ENCODE measurements at regions not wholly inside any gene's neighbourhood (a gene's known extent, or its start where the extent isn't known, plus 50 kb on each side); places are given as distances from the start of the nearest gene placed in this dataset.
A peak's percentile ranks its signal among the peaks of the same experiment; 100 is the strongest.

GRCh38 chr4:89483833-89484232, 176.2 kb upstream of the GPRIN3 start:
- intact Hi-C loops (cut with DNase I; ENCODE audit: low total_unique reads): no loop called here
- Histone ChIP-seq H3K9me3 (peaks cover 0 to 13% (median 3%) of the 10 kb centered on the region in 8 donors), H3K27me3 (replicated peaks in 1 of 7) (no peaks in the 10 kb centered on the region), H3K27ac (no peak overlapping the region), H3K4me3 (no peak overlapping the region), H3K36me3 (no peaks in the 10 kb centered on the region), H3K4me1 (peaks cover 0 to 20% (median 0%) of the 10 kb centered on the region in 6 donors)
- 74 to 85% (median 83%) methylated on average over 2 of the region's 2 CpGs for WGBS, 5 donors
- no peak for TF ChIP-seq POLR2AphosphoS5 (IDR thresholded peaks at IDR 0.05)
- TF ChIP-seq CTCF (IDR thresholded peaks at IDR 0.05 in 8 of 11, conservative IDR thresholded peaks at IDR 0.05 in 3 of 11): no peak
- TF ChIP-seq POLR2A (IDR thresholded peaks at IDR 0.05): no peak
- no peak for DNase-seq

- intact Hi-C loops (cut with DNase I; ENCODE audit: low total_unique reads): no loop called here
- Histone ChIP-seq H3K4me3 (no peak overlapping the region), H3K27ac (no peak overlapping the region), H3K9me3 (peaks cover 0 to 13% (median 3%) of the 10 kb centered on the region in 8 donors), H3K27me3 (replicated peaks in 1 of 7) (no peaks in the 10 kb centered on the region), H3K36me3 (no peaks in the 10 kb centered on the region), H3K4me1 (peaks cover 0 to 15% (median 0%) of the 10 kb centered on the region in 6 donors)
- WGBS, 5 donors: 93 to 96% (median 95%) methylated on average over 8 of the region's 8 CpGs
- TF ChIP-seq POLR2A (IDR thresholded peaks at IDR 0.05) (no peak), POLR2AphosphoS5 (IDR thresholded peaks at IDR 0.05) (no peak), CTCF (IDR thresholded peaks at IDR 0.05 in 8 of 11, conservative IDR thresholded peaks at IDR 0.05 in 3 of 11) (no peak)
- no peak for DNase-seq
These were observed 175.5 kb upstream of the GPRIN3 start for GRCh38 chr4:89482926-89483595.

- intact Hi-C loops (cut with DNase I; ENCODE audit: low total_unique reads): no loop called here
- Histone ChIP-seq H3K9me3 (peaks cover 0 to 13% (median 3%) of the 10 kb centered on the region in 8 donors), H3K4me3 (no peak overlapping the region), H3K27ac (no peak overlapping the region), H3K27me3 (replicated peaks in 1 of 7) (no peaks in the 10 kb centered on the region), H3K36me3 (no peaks in the 10 kb centered on the region), H3K4me1 (peaks cover 0 to 7% (median 0%) of the 10 kb centered on the region in 6 donors)
- TF ChIP-seq POLR2A (IDR thresholded peaks at IDR 0.05) (no peak), CTCF (IDR thresholded peaks at IDR 0.05 in 8 of 11, conservative IDR thresholded peaks at IDR 0.05 in 3 of 11) (no peak), POLR2AphosphoS5 (IDR thresholded peaks at IDR 0.05) (no peak)
- DNase-seq: no peak
These were observed 174.7 kb upstream of the GPRIN3 start for GRCh38 chr4:89482251-89482650.

GRCh38 chr4:89469930-89470375, 162.4 kb upstream of the GPRIN3 start:
- TF ChIP-seq CTCF (IDR thresholded peaks at IDR 0.05 in 8 of 11, conservative IDR thresholded peaks at IDR 0.05 in 3 of 11): no peak
- no peak for TF ChIP-seq POLR2AphosphoS5 (IDR thresholded peaks at IDR 0.05)
- no peak for TF ChIP-seq POLR2A (IDR thresholded peaks at IDR 0.05)
- Histone ChIP-seq H3K9me3 (no peaks in the 10 kb centered on the region), H3K27me3 (replicated peaks in 1 of 7) (no peaks in the 10 kb centered on the region), H3K4me3 (peak overlapping the region in 1 of 8 donors; percentile 1), H3K4me1 (peaks cover 0 to 23% (median 7%) of the 10 kb centered on the region in 6 donors), H3K27ac (peak overlapping the region in 6 of 8 donors; percentile 1 to 52 (median 40)), H3K36me3 (no peaks in the 10 kb centered on the region)
- DNase-seq: no peak
- intact Hi-C loops (cut with DNase I; ENCODE audit: low total_unique reads): no loop called here
- WGBS, 5 donors: 3 to 15% (median 11%) methylated on average over 5 of the region's 5 CpGs
